Adrenal gland (tissue), 9 donors: ENCODE measurements at regions not wholly inside any gene's neighbourhood (a gene's known extent, or its start where the extent isn't known, plus 50 kb on each side); places are given as distances from the start of the nearest gene placed in this dataset.
A peak's percentile ranks its signal among the peaks of the same experiment; 100 is the strongest.

Experiments
- DNase-seq, 7 donors: peaks; one replicate each; pipeline ENCODE4 v3.0.0-alpha.2; 2019 to 2020
- H3K27ac ChIP-seq, 5 donors: fragments of 200-600 bp; sonication (generic) in 4 of 5; 1 replicate in 3 of 5; 2 replicates in 2 of 5; pipeline versions ENCODE4 v1.5.1 to v1.8.0; 2016 to 2020; ENCODE audit warnings: mild to moderate bottlenecking in 1 of 5
- H3K27me3 ChIP-seq: fragments of 200-600 bp; 2 replicates; pipeline ENCODE4 v1.8.0; 2021
- H3K36me3 ChIP-seq, 2 donors: fragments of 200-600 bp; replicated peaks in 1 of 2; 1 replicate in 1 of 2; 2 replicates in 1 of 2; pipeline versions ENCODE4 v1.5.1 to v1.8.0; 2018 to 2022
- H3K4me1 ChIP-seq, 2 donors: fragments of 200-600 bp; replicated peaks in 1 of 2; 1 replicate in 1 of 2; 2 replicates in 1 of 2; pipeline versions ENCODE4 v1.5.1 to v1.8.0; 2018 to 2021
- H3K4me3 ChIP-seq, 4 donors: fragments of 200-600 bp; sonication (generic) in 3 of 4; one replicate each; pipeline ENCODE4 v1.5.1; 2016 to 2018
- H3K9me3 ChIP-seq, 3 donors: fragments of 200-600 bp; sonication (generic) in 1 of 3; replicated peaks in 1 of 3; 1 replicate in 2 of 3; 2 replicates in 1 of 3; pipeline versions ENCODE4 v1.5.1 to v1.8.0; 2016 to 2021
- CTCF ChIP-seq, 6 experiments: fragments of 450-650 bp in 4 of 6; fragments of 200-600 bp in 2 of 6; sonication (generic) in 1 of 6; IDR thresholded peaks; 1 replicate in 5 of 6; 2 replicates in 1 of 6; pipeline versions ENCODE4 v1.5.1 to v1.8.0; 2016 to 2021; ENCODE audit warnings: antibody characterized with exemption in 6 of 6, mild to moderate bottlenecking in 2 of 6, moderate library complexity in 1 of 6
- POLR2A ChIP-seq, 2 donors: fragments of 450-650 bp; IDR thresholded peaks; one replicate each; pipeline ENCODE4 v1.6.1; 2017; ENCODE audit warnings: antibody characterized with exemption in 2 of 2, mild to moderate bottlenecking in 2 of 2, moderate library complexity in 1 of 2
- WGBS, 4 donors: extraction: QIAGEN DNeasy Blood & Tissue Kit in 2 of 4; methylation state at CpG; one replicate each; pipeline versions ENCODE4 v1.1.5 to v1.1.7; 2013 to 2017; 5-methylcytosine and 5-hydroxymethylcytosine counted together
- intact Hi-C, 2 donors: fragments of 100-400 bp; cut with DNase I; formaldehyde crosslinking; loops; one replicate each; pipeline versions ENCODE4 v1.14.1 to v1.15.0; 2022 to 2023
- donor health status: healthy with polysubstance abuse.
- donor health status: Bipolar disorder and iron deficiency.
- donor health status: DM: yes; HTN: yes; CAD: no.
- donor health status: DM: no; HTN: no; CAD: no.
- donor health status: DM: no; HTN: no; CAD: no.

GRCh38 chr4:178966644-178967043, 1524.4 kb upstream of the AGA start:
- intact Hi-C loops: no loop called here
- 65 to 90% (median 79%) methylated on average over 2 of the region's 2 CpGs for WGBS, 4 donors
- no peaks in the 10 kb centered on the region for H3K4me1 ChIP-seq

GRCh38 chr4:178970433-178971140, 1528.3 kb upstream of the AGA start:
- no peaks in the 10 kb centered on the region for H3K27me3 ChIP-seq
- peak in 1 of 7 donors; percentile 3 for DNase-seq
- H3K27ac ChIP-seq: no peak overlapping the region
- H3K4me1 ChIP-seq: no peaks in the 10 kb centered on the region
- WGBS, 4 donors: 38 to 49% (median 44%) methylated on average over 3 of the region's 3 CpGs
- no peaks in the 10 kb centered on the region for H3K36me3 ChIP-seq
- intact Hi-C loops: no loop called here
- H3K4me3 ChIP-seq: no peak overlapping the region
- H3K9me3 ChIP-seq: peaks cover 0 to 5% (median 0%) of the 10 kb centered on the region in 3 donors
- TF ChIP-seq POLR2A (IDR thresholded peaks at IDR 0.05) (no peak), CTCF (IDR thresholded peaks at IDR 0.05) (no peak)

More at GRCh38 chr4:178966644-178967043, 1524.4 kb upstream of the AGA start:
- Histone ChIP-seq H3K36me3 (no peaks in the 10 kb centered on the region), H3K4me3 (no peak overlapping the region), H3K27ac (no peak overlapping the region), H3K27me3 (no peaks in the 10 kb centered on the region), H3K9me3 (no peaks in the 10 kb centered on the region)
- TF ChIP-seq CTCF (IDR thresholded peaks at IDR 0.05): no peak
- TF ChIP-seq POLR2A (IDR thresholded peaks at IDR 0.05): no peak
- DNase-seq: no peak

GRCh38 chr4:178976861-178977260, 1534.6 kb upstream of the AGA start:
- 42 to 49% (median 47%) methylated on average over 3 of the region's 3 CpGs for WGBS, 4 donors
- Histone ChIP-seq H3K4me3 (no peak overlapping the region), H3K4me1 (no peaks in the 10 kb centered on the region), H3K27me3 (no peaks in the 10 kb centered on the region), H3K36me3 (no peaks in the 10 kb centered on the region), H3K9me3 (peaks cover 0 to 5% (median 0%) of the 10 kb centered on the region in 3 donors), H3K27ac (no peak overlapping the region)
- TF ChIP-seq CTCF (IDR thresholded peaks at IDR 0.05): no peak
- no peak for DNase-seq
- intact Hi-C loops: no loop called here

GRCh38 chr4:178993306-178993705, 1551.1 kb upstream of the AGA start:
- TF ChIP-seq CTCF (IDR thresholded peaks at IDR 0.05) (no peak), POLR2A (IDR thresholded peaks at IDR 0.05) (no peak)
- 64 to 73% (median 68%) methylated on average over 4 of the region's 4 CpGs for WGBS, 4 donors
- no peak for DNase-seq
- no peak overlapping the region for H3K27ac ChIP-seq
- H3K4me3 ChIP-seq: no peak overlapping the region
- no peaks in the 10 kb centered on the region for H3K27me3 ChIP-seq
- no peaks in the 10 kb centered on the region for H3K4me1 ChIP-seq
- intact Hi-C loops: no loop called here
- H3K9me3 ChIP-seq: no peaks in the 10 kb centered on the region
- H3K36me3 ChIP-seq: no peaks in the 10 kb centered on the region
